Middle frontal gyrus (tissue), 1 donor: ENCODE measurements at regions not wholly inside any gene's neighbourhood (a gene's known extent, or its start where the extent isn't known, plus 50 kb on each side); places are given as distances from the start of the nearest gene placed in this dataset.

Experiments used
- DNase-seq: peaks from one replicate; pipeline ENCODE4 v3.0.0-alpha.2; 2015; ENCODE audit warnings: low spot score; ENCODE audit errors: extremely low spot score

- no peak for DNase-seq
These were observed 257.2 kb downstream of the ETS1 start for GRCh38 chr11:128330203-128330602.

DNA sequence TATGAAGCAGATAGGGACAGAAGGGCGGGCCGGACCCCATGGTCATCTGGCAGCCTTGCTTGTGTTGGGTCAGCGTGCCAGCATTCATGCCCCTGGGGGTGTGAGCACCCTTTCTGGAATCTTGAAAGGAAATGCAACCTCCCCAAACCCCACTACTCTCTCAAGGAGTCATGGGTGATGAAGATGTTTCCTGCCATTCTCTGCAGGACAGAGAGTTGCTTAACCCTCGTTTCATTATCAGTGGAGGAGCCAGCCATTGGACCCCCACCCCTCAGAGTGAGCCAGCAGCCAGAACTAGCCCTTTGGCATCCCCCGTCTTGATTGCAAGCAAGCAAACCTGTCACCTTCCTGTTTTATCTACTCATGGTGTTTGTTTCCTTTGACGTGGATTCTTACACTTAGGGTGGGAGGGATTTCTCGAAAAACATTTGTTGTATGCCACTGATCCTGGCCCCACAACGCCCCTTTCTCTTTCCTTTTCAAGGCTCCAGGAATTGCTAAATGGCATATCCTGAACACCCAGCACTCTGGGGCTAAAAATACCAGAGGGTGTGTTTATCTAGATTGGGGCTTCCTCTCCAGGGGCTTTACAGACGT is 258.3 kb downstream of the ETS1 start:
- no peak for DNase-seq

GRCh38 chr11:128327274-128327673 is 260.1 kb downstream of the ETS1 start:
- DNase-seq = no peak

- DNase-seq = no peak
These were observed 260.6 kb downstream of the ETS1 start for GRCh38 chr11:128326791-128327190.

- DNase-seq = no peak
These were observed 262.7 kb downstream of the ETS1 start for GRCh38 chr11:128324531-128325141.

DNA sequence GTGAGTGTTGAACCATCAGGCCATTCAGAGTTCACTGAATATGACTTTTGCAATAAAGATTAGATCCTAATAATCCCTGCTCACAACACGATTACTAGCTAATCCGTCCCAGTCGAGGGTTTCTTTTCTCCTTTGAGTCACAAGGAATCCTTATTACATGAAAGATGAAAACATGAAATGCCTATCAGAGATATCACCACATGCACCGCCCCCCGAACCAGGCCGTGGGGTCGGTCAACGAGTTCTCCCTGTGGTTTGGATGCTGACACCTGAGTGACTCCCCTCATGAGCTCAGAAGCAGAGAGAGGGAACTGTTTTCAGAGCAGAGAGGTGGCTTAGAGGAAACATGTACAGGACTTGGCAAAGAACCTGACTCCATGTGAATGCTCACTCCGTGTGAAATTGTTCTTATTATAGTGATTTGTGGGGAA is 263.3 kb downstream of the ETS1 start:
- no peak for DNase-seq

DNA sequence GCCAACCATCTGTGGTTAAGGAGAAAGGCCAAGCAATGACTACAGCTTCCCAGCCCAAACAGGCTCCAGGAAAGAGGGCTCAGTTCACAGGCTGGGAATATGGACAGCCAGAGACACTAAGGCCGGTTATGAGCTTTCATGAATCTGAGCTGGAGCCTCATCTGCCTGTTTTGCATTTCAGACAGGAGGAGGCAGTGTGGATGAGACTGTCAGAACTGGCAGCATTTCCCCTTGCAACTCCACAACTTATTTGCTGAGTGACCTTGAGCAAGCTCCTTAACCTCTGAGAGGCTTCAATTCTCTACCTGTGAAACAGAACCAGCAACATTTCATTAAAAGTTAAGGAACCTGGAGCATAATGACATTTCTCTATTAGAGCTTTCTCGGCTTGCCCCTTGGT is 264.0 kb downstream of the ETS1 start:
- no peak for DNase-seq

DNA sequence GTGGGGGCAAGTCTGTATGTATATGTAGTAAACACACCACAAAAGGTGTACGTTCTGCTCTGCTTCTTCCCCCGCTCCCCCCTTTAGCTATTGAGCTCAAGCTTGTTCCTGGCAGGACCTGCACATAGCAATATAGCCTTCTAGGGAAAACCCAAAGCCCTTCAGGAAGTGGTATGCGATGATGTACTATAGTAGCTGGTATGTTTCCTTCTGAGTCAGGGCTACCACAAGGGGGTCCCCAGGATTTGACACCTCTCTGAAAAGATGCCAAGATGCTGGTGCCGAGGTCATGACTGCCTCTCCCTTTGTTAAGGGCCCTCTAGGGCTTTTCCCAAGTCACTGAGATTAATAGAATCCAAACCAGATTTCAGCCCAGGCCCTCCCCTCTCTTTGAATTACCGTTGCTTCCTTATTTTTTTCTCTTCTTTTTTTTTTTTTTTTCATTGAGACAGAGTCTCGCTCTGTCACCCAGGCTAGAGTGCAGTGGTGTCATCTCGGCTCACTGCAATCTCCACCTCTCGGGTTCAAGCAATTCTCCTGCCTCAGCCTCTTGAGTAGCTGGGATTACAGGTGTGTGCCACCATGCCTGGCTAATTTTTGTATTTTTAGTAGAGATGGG is 268.4 kb downstream of the ETS1 start:
- no peak for DNase-seq

DNA sequence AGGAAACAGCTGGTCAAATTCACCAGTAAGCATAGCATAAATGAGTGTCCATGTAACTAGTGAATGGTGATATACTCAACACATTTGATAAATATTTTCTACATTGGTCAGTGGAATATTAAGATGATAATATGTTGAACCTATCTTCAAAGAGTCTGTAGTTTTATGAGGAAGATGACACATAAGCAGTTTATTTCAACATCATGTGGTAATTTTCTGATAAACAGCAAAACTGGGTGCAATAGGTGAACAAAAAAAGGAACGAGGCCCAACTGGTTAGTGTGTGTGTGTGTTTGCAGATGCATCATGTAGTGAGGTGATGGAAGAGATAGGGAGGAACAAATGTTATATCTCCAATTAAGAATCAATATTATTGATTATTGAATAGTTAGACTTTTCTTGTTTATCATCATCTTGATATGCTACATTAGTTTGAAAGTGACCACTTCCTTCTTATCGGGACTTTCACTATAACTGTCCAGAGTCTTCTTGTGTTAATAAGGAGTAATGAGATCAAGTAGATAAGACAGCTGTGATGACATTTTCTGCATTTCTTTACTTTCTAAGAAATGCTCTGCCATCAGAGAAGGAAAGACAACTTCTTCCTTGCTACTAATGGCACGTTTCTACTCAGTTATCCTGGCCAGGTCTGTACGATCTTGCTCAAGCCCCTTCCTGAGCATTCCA is 270.7 kb downstream of the ETS1 start:
- DNase-seq = no peak

DNA sequence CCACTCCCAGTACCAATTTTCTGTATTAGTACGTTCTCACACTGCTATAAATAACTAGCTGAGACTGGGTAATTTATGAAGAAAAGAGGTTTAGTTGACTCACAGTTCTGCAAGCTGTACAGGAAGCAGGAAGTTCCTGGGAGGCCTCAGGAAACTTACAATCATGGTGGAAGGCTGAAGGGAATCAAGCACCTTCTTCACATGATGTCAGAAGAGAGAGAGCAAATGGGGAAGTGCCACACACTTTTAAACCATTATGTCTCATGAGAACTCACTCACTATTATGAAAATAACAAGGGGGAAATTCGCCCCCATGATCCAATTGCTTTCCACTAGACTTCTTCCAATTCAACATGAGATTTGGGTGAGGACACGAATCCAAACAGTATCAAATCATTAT is 271.4 kb downstream of the ETS1 start:
- no peak for DNase-seq

GRCh38 chr11:128313931-128314330 is 273.4 kb downstream of the ETS1 start:
- DNase-seq = no peak

- no peak for DNase-seq
These were observed 275.3 kb downstream of the ETS1 start for GRCh38 chr11:128311742-128312719.

DNA sequence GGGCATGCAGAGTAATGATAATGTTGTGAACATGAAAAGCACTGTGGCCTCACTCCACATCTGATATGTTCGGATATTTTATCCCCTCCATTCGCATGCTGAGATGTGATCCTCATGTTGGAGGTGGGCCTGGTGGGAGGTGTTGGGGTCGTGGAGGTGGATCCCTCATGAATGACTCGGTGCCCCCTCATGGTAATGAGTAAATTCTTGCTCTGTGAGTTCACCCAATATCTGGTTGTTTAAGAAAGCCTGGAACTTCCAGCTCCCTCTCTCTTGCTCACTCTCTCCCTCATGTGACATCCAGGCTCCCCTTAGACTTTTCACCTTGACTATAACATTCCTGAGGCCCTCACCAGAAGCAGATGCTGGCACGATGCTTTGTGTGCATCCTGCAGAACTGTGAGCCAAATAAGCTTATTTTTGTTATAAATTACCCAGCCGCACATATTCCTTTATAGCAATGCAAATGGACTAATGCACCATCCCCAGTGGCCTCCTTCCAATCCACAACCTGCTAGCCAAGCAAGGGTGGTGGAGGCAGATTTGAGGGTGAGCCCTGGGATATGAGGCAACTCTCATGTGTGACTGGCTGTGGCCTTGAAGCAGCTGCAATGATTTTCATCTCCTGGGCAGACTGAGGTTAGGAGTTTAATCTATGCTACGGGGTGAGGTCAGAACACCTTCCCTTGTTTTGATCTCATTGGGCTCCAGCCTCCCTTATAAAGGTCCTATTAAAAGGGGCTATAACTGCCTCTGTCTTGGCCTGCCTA is 276.5 kb downstream of the ETS1 start:
- DNase-seq = no peak

DNA sequence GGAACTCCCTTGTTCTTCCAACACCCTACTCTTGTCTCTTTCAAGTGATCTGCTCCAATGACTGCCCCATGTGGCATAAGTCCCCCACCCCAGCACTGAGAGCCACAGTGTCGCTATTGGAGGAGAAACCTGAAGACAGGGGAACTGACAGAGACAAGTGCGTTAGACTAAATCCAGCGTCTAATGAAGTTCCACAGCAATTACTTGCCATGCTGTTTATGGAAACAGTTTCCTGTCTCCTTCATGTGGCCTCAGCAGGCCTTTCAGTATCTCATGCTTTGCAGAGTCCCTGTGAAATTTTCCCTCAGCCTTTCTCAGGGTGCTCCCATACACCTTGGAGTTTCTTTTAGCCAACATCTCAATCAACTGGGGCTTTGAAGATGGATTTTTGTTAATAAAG is 277.4 kb downstream of the ETS1 start:
- no peak for DNase-seq

DNA sequence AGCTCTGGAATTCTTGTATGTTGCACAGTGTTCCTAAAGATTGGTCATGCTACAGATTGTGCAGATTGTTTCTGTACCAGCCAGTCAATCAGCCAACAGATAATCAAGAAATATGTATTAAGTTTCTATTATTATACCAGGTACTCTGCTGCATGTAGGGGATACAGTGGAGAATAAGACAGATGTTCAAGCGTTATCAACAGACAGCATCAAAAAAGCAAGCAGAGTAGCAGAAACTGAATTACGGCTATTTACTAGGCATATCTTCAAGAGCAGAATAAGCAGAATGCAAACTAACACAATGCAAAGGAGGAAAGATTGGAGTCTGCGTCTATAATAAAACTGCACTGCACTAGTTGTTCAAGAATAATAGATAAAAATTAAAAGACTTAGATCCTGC is 278.6 kb downstream of the ETS1 start:
- no peak for DNase-seq

GRCh38 chr11:128305588-128305987 is 281.8 kb downstream of the ETS1 start:
- DNase-seq = no peak

GRCh38 chr11:128304666-128305485 is 282.5 kb downstream of the ETS1 start:
- no peak for DNase-seq

DNA sequence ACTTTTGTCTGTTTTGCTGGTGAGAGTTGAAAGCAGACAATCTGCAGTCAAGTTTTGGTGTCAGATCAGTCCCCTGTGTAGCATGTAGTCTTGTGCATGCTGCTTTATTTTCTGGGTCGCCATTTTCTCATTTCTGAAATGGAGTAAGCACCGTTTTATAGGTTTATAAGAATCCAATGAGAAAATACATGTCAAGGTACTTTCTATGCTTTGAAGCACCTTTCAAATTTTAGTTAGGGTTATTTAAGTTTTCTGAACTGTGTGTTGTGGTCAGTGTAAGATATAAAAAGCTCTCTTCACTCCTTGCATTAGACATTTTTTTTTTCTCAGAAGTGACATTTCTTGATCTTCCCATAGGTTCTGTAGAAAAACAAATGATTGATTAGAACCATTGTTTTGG is 283.2 kb downstream of the ETS1 start:
- no peak for DNase-seq

GRCh38 chr11:128303383-128303782 is 284.0 kb downstream of the ETS1 start:
- DNase-seq = no peak
